NCI-H2081 treated with DMSO at 0.1 percent for 48 hours (cell line): ENCODE measurements at regions not wholly inside any gene's neighbourhood (a gene's known extent, or its start where the extent isn't known, plus 50 kb on each side); places are given as distances from the start of the nearest gene placed in this dataset.
"Not testable (repeated sequence)": the region's sequence is repeated elsewhere in the genome, so short reads cannot be mapped to it uniquely, and the experiment has no call there.

Experiments used
- DNase-seq: peaks from one replicate; lab custom pipeline; 2025; lab: John Stamatoyannopoulos, UW

- DNase-seq, result no peak
Measured at GRCh38 chr7:116377721-116378120, 121.8 kb upstream of the CAV2 start.

GRCh38 chr7:116380025-116380424, 119.5 kb upstream of the CAV2 start:
- DNase-seq, result no peak

GRCh38 chr7:116382375-116382774, 117.2 kb upstream of the CAV2 start:
- DNase-seq, result no peak

GRCh38 chr7:116384936-116385635, 114.5 kb upstream of the CAV2 start:
- no peak for DNase-seq

DNA sequence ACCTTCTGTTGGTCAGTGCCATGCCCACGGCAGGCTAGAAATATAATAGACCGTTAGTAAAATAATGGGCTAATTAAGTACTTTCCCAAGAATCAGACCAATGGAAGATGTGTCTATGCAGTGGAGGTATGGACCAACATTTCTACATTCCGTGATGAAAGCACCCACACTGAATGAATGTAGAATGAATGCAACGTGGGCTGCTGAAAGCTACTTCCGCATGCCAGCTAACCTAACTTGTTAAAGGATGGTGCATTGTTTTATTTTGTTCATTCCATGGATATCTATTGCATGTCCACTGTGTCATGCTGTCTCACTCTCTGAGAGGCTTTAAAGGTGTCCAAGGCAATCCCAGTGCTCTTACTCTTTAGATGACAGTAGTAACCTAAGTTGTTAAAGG, 112.9 kb upstream of the CAV2 start:
- no peak for DNase-seq

DNA sequence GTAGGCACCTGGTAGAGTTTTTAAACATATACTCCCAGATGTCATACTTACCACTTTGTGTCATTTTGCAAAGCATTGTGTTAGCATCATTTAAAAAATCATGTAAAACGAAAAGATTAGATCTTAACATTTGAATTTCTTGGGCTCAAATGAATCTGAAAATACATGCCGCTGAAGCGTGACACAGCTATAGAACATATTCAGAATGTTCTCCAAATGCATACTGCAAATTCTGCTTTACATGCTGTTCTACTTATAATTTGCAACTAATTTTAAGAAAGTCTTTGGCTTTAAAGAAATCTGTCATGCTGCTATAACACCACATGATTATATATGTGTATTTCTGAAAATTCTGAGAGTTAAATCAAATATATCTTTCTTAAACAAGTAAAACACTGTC, 109.2 kb upstream of the CAV2 start:
- no peak for DNase-seq

- DNase-seq, result no peak
Measured at GRCh38 chr7:116392806-116393205, 106.7 kb upstream of the CAV2 start.

- DNase-seq, result no peak
Measured at GRCh38 chr7:116393654-116394053, 105.9 kb upstream of the CAV2 start.

DNA sequence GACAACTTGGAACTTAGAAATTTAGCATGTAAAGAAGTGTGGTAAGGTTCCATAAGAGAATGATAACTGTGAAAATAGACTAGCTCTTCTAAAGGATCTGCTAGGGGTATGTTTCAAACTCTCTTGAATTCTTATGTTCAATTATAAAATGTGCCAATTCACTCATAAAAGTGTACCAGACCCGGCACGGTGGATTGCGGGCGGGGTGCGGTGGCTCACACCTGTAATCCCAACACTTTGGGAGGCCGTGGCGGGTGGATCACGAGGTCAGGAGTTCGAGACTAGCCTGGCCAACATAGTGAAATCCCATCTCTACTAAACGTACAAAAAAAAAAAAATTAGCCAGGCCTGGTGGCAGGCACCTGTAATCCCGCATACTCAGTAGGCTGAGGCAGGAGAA, 105.4 kb upstream of the CAV2 start:
- no peak for DNase-seq

DNA sequence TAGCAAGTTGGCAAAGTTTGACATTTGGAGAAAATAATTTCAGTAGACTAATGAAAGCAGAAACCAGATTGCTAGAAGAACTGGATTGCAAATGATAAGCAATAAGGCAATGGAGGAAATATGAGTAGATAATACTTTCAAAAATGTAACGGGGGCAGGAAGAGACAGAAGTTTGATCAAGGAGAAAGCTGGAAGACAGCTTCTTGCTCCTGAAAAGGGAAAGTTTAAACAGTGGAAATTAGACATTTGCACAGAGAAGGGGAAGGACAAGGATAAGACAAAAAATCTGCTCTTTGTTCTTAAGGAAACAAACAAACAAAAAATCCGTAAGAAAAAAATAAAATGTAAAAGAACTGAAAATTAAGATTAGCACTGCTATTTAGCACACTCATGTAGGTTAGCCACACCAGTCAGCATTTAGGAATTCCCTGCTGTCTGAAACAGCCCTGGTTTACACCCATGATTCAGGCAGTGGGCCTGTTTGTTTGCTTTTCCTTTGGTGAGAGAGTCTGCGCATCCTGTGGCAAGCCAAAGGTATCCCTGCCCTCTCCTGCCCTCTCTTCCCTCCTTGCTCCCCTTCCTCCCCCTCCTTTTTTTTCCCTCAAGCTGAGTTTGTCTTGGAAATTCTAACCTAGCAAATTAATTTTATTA, 104.3 kb upstream of the CAV2 start:
- no peak for DNase-seq

GRCh38 chr7:116398672-116399071, 100.9 kb upstream of the CAV2 start:
- no peak for DNase-seq

DNA sequence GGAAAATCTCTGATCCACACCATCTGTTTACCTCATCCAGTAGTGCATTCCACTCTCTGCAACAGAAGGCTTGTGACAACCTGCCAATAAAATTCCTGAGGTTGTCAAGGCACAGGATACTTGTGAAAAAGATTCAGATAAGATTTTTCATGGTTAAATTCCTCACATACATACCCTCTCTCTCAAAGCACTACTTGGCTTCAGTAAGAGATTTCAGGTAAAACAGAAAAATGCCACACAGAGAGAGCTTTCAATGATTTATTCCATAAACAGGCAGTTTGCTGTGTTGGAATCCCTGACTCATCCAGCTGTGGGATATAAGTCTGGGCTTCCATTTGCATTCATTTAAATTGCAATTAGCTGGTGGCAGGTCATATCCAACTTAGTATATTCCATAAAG, 99.7 kb upstream of the CAV2 start:
- DNase-seq, result no peak

GRCh38 chr7:116400522-116400921, 99.0 kb upstream of the CAV2 start:
- DNase-seq, result no peak

DNA sequence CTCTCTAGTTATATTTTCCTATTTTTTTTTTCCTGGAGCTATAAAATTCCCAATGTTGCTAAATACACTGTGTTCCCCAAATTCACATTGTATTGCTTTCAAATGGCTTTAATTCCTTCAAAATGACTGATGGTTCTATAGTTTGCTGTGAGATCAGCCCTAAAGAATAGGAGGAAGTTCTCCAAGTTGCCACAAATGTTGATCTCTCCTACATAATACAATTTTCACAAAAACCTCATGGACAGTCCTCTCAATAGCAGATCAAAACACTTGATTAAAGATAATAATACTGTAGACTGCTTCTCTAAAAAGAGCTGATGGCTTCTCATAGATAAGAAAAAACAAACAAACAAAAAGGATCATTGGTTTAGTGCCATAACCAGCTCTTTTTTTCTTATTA, 97.8 kb upstream of the CAV2 start:
- no peak for DNase-seq

GRCh38 chr7:116403265-116403664, 96.3 kb upstream of the CAV2 start:
- no peak for DNase-seq

DNA sequence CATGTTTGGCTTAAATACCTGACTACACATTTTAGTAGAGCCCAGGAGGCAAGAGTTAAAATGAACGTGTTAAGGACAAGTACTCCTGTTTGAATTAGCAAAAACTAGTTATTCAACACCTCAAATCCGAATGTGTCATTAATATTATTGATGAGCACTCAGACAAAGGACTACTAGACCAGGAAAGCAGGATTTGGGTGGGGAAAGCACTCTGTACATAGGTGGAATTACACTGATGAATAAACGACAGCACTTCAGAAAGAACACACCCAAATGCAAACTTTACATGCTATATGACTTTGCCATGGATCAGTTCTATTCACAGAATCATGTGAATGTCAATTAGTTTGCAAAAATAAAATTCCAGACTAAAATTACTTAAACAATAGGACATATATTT, 95.1 kb upstream of the CAV2 start:
- DNase-seq, result no peak

DNA sequence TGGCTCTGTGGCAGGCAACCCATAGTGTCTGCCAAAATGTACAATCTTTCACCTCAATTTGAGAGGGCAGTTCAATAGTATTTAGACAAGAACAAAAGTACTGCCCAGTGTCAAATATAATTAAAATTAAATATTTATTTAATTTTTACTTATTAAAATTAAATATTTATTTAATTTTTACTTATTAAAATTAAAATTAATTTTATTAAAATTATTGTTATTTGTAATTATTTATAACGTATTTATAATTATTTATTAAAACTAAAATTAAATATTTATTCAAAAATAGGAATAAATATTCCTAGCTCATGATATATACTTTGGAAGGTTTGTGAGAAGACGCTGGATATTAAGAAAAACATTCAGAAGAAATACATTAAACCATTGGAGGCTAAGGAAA, 93.7 kb upstream of the CAV2 start:
- no peak for DNase-seq

- no peak for DNase-seq
Measured at GRCh38 chr7:116407165-116407564, 92.4 kb upstream of the CAV2 start.

DNA sequence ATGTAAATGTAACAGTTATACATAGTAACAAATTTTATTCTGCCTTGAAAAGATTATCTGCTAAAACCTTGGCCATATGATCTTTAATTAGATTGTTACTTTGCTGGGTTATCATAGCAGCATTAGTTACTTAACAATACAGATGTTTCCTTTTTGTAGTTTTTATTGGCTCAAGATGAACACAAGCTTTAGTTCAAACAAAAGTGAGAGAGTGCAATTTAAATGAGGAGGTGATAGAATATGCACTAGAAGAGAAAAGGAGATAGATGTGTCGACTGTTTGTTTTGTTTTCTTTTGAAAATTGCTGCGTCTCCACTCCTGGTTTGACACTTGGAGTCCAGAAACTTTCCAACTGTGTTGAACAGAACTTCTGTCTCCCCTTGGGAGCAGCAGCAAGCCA, 91.4 kb upstream of the CAV2 start:
- no peak for DNase-seq

GRCh38 chr7:116408831-116409453, 90.6 kb upstream of the CAV2 start:
- DNase-seq, result not testable (repeated sequence)

GRCh38 chr7:116410694-116411093, 88.8 kb upstream of the CAV2 start:
- DNase-seq, result not testable (repeated sequence)

- no peak for DNase-seq
Measured at GRCh38 chr7:116417593-116418345, 81.8 kb upstream of the CAV2 start.

GRCh38 chr7:116418524-116418923, 81.0 kb upstream of the CAV2 start:
- no peak for DNase-seq
